MV-4-11 (cell line): ENCODE measurements at regions not wholly inside any gene's neighbourhood (a gene's known extent, or its start where the extent isn't known, plus 50 kb on each side); places are given as distances from the start of the nearest gene placed in this dataset.

Experiments used
- DNase-seq: peaks from one replicate; lab custom pipeline; 2025; lab: John Stamatoyannopoulos, UW

DNA sequence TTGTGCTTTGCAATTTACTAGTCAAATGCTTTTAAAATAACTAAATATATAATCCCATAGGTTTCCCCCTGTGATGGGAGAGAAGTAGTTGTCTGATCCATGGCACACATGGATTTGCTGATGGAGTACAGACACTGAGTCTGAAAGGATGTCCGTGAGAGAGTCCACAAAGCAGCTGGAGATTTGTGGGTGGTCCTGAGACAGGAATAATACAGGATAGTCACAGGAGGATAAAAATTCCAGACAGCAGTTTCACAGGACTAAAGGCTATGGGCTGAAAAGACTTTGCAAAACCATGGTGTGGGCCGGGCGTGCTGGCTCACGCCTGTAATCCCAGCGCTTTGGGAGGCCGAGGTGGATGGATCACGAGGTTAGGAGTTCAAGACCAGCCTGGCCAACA, 58.7 kb upstream of the ZFR start:
- no peak for DNase-seq

DNA sequence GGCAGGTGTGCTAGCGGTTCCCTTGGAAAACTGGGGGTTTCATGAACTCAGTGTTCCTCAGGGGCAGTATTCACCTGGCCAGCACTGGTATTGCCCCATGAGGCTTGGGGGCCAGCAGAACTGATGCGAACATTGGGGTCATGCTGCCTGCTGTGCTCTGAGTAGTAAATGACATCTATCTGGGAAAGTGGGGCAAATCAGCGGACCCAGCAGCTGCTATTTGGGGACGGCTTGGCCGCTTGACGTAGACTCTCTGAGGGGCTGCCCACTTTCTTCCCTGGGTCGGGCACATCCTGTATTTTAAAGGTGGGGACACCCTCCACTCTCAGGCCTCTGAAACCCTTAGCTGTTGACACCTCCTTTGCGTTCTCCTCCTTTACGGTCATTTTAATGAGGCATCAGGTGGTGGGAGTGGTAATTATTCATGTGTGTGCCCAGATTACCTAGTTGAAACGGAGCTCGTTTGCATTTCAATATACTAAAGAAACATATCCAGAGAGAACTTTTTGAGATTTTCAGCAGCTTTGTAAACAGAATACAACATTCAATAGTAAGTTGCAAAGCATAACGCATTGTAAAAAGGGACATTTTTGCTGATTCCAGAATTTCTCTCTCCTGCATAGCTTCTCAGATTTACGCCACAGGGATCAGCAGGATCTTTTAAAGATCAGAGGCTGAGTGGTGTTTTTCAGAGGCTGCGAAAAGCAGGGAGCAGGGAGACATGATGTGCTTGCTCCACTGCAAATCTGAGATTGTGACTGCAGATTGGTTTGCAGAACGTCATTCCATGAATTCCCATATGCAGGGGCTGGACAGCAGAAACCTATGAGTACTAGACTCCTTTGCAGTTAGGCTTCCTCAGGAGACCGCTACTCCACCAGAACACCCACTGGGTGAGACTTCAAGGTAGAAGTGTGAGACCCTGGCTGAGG, 56.8 kb upstream of the ZFR start:
- no peak for DNase-seq

DNA sequence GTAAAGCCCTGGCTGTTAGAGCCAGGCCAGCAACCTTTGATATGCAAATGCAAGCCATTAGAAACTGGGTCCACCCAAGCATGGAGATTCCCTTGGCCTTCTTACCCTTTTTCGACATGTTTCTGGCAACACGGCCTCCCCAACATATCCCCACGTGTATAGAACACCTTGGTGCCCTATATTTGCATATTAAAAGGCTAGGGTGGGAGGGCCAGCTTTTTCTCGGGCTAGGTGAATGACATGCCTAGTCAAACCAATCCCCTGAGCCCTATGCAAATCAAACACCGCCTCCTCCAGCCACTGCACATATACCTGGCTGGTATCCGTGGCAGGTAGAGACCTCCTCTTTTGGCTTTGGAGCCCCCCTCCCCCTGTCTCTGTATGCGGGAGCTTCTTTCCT, 55.6 kb upstream of the ZFR start:
- DNase-seq: no peak

DNA sequence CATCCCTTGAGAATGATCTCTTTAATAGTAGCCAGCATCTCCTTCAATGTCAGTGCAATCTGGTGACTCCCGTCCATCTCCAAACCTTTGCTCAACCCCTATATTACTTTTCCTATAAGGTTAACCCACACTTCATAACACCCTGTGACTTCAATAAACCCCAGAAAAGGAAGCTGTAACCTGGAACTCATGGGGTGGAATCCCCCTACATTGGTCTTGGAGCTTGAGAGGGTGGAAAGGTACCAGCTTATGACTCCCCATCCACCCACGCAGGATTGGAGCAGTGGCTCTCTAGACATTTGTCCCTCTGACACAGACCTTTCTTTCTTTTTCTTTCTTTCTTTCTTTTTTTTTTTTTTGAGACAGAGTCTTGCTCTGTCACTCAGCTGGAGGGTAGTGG, 54.7 kb upstream of the ZFR start:
- no peak for DNase-seq

DNA sequence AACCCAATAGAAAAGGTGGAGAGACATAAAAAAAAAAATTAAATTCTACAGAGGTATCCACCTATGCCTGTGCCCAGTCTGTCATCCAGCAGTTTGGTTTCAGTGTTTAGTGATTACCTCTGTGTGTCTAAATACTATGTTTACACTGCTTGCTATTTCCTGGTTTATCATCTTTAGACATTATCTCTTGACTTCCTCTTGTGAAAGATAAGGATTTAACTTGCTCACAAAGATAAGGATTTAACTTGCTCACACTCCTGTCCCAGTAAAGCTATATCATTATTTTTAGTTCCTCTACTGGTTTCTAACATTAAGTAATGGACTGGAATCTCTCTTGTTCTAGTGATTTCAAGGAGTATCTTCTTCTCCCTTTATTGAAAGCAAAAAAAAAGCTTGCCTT, 53.9 kb upstream of the ZFR start:
- DNase-seq: peak; percentile 79

DNA sequence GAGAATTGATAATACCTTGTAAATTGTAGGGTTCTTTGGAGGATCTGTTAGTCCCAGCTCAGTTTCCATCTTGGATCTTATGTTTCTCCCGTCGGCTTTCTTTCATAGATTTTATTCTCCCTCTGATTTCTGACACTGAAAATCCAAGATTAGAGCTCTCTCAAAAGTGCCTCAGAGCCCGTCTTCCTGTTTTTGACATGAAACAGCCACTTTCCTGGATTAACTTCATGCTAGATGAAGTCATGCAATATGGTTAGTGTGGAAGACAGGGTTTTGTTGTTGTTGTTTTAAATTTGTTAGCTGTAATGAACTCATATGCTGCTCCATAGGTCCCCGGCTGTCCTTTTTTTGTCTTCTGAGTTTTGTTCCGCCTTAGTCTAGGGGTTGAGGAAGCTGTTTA, 51.6 kb upstream of the ZFR start:
- DNase-seq: peak; percentile 61

DNA sequence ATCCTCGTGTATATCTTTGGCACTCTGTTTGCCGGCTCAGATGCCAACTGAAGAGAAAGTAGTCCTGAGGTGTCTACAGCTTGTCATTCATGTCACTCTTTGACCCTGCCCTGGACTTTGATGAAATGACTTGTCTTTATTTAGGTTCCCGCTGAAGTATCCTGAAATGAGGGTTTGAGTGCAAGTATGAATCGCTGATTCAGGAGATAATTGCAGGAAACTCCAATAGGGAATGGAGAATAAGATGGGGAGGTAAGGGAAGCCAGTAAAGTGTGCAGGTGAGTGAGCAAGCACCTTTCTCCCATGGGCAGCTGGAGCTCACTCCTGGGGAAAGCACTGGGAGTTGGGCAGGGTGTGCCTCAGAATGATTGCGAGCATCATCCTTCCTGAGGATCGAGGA, 50.3 kb upstream of the ZFR start:
- no peak for DNase-seq
